H1 (cell line): ENCODE measurements at regions not wholly inside any gene's neighbourhood (a gene's known extent, or its start where the extent isn't known, plus 50 kb on each side); places are given as distances from the start of the nearest gene placed in this dataset.

ENCODE experiments used
- HDAC2 ChIP-seq, 2 experiments: fragments of 300-600 bp in 1 of 2; sonication (generic) in 1 of 2; IDR thresholded peaks; 2 replicates each; pipeline ENCODE4 v1.6.1; 2011 to 2012; ENCODE audit warnings: low read depth in 2 of 2, low read length in 2 of 2, mild to moderate bottlenecking in 2 of 2, moderate library complexity in 2 of 2, borderline replicate concordance in 1 of 2, inconsistent platforms in 1 of 2
- PHF8 ChIP-seq: fragments of 200-600 bp; sonication (generic); conservative IDR thresholded peaks from 2 replicates; pipeline ENCODE4 v1.7.1; 2012; ENCODE audit warnings: low read depth, mild to moderate bottlenecking, inconsistent platforms, low read length, moderate library complexity
- RNF2 ChIP-seq: fragments of 200-900, 300-1000 bp; sonication (generic); IDR thresholded peaks from 2 replicates; pipeline ENCODE4 v1.7.1; 2016; ENCODE audit warnings: borderline replicate concordance, low read depth, mild to moderate bottlenecking, antibody characterized with exemption, low read length; ENCODE audit not compliant: poor library complexity, severe bottlenecking; ENCODE audit errors: missing control alignments
- SP4 ChIP-seq: IDR thresholded peaks from 2 replicates; pipeline ENCODE4 v1.6.1; 2012; ENCODE audit warnings: low read length, inconsistent platforms
- TEAD4 ChIP-seq: IDR thresholded peaks from 2 replicates; pipeline ENCODE4 v1.6.1; 2012; ENCODE audit warnings: low read depth, low read length, inconsistent platforms, mixed read lengths

GRCh38 chr5:68766952-68767464 is 326.8 kb upstream of the SLC30A5 start (continued):
- TF ChIP-seq TEAD4 = no peak
- no peak for TF ChIP-seq RNF2
- no peak for TF ChIP-seq HDAC2 (IDR thresholded peaks at IDR 0.05; ENCODE audit: borderline replicate concordance in 1 of 2, low read depth in 2 of 2, low read length in 2 of 2)
- TF ChIP-seq PHF8 = no peak
- TF ChIP-seq SP4 = no peak
